ENCODE measurements at regions not wholly inside any gene's neighbourhood (a gene's known extent, or its start where the extent isn't known, plus 50 kb on each side); places are given as distances from the start of the nearest gene placed in this dataset.

DNA sequence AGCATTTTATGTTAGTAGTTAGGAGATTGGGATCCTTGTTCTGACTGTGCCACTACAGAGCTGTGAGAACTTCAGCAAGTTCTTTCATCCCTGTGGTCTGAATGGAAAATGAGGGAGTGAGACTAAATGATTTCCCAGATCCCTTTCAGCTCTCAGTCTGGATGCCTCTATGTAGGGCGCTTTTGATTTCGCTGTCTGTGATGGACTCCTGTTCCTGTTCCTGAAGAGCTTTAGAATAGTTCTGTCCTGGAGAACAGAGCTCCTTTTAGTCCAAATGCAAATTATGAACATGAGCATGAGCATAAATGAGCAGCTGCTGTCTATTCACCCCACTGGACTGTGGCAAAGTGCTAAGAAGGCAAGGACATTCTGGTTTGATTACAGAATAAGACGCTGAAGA is 61.4 kb upstream of the NT5E start:
- CTCF ChIA-PET: no interaction called here
- Histone ChIP-seq H3K36me3 (ENCODE audit: control insufficient read depth, insufficient read depth, low read length) (no peaks in the 10 kb centered on the region), H3K27ac (ENCODE audit: low read length) (no peak overlapping the region), H3K4me1 (ENCODE audit: control insufficient read depth, insufficient read depth, low read length) (no peaks in the 10 kb centered on the region), H3K4me3 (ENCODE audit: low read depth in 2 of 2, low read length in 2 of 2) (no peak overlapping the region), H3K27me3 (ENCODE audit: control insufficient read depth, insufficient read depth, low read length) (no peaks in the 10 kb centered on the region), H3K9me3 (ENCODE audit: control insufficient read depth, insufficient read depth, low read depth, low read length) (no peaks in the 10 kb centered on the region)
- in situ Hi-C loops (cut with HindIII; ENCODE audit: low pct_unique_long_range_greater_than_20kb, low sequenced_read_pairs) (no loop called here), intact Hi-C loops (cut with micrococcal nuclease; ENCODE audit: unreplicated experiment) (no loop called here)
- ATAC-seq (no peak), DNase-seq (ENCODE audit: low read depth, low spot score) (no peak)
- TF ChIP-seq SIN3A (IDR thresholded peaks at IDR 0.05; ENCODE audit: borderline replicate concordance, insufficient read depth, low read depth, low read length): no peak
- POLR2A ChIA-PET: no interaction called here
- BruUV-seq (replicated peaks): no TSS peak

DNA sequence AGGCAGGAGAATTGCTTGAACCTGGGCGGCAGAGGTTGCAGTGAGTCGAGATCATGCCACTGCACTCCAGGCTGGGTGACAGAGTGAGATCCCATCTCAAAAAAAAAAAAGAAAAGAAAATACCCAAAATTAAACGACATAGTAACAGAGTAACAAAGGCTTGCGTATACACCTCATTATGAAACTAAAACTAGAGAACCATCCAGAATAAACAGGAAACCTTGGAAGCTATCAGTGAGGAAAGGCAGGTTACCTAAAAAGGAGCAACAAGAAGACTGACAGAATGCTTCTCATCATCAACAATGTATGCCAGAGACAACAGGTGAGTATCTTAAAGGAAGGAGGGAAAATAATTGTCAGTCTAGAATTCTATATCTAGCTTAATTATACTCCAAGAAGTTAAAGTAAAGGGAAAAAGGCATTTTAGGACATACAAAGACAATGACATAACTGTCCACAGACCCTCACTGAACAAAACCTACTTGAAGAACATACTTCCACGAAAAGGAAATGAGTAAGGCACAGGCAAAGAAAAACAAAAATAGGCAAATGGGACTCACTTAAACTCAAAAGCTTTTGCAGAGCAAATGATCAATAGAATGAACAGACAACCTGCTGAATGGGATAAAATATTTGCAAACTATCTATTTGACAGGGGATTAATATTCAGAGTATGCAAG is 64.1 kb upstream of the NT5E start:
- ATAC-seq (no peak), DNase-seq (ENCODE audit: low read depth, low spot score) (no peak)
- no peak overlapping the region for H3K27ac ChIP-seq (ENCODE audit: low read length)
- intact Hi-C loops (cut with micrococcal nuclease; ENCODE audit: unreplicated experiment) (no loop called here), in situ Hi-C loops (cut with HindIII; ENCODE audit: low pct_unique_long_range_greater_than_20kb, low sequenced_read_pairs) (no loop called here)
- no TSS peak for BruUV-seq (replicated peaks)
- ChIA-PET CTCF (interaction anchor here (0.7 to 1.1 kb wide), 2 partner anchors 58 to 63 kb away, joined by 4 to 9 read pairs; no protein-coding TSS in a partner anchor), POLR2A (no interaction called here)
- H3K27me3 ChIP-seq (ENCODE audit: control insufficient read depth, insufficient read depth, low read length): no peaks in the 10 kb centered on the region
- H3K4me1 ChIP-seq (ENCODE audit: control insufficient read depth, insufficient read depth, low read length): no peaks in the 10 kb centered on the region
- H3K9me3 ChIP-seq (ENCODE audit: control insufficient read depth, insufficient read depth, low read depth, low read length): no peaks in the 10 kb centered on the region
- TF ChIP-seq SIN3A (IDR thresholded peaks at IDR 0.05; ENCODE audit: borderline replicate concordance, insufficient read depth, low read depth, low read length): no peak
- TF ChIP-seq, protein P1, sequence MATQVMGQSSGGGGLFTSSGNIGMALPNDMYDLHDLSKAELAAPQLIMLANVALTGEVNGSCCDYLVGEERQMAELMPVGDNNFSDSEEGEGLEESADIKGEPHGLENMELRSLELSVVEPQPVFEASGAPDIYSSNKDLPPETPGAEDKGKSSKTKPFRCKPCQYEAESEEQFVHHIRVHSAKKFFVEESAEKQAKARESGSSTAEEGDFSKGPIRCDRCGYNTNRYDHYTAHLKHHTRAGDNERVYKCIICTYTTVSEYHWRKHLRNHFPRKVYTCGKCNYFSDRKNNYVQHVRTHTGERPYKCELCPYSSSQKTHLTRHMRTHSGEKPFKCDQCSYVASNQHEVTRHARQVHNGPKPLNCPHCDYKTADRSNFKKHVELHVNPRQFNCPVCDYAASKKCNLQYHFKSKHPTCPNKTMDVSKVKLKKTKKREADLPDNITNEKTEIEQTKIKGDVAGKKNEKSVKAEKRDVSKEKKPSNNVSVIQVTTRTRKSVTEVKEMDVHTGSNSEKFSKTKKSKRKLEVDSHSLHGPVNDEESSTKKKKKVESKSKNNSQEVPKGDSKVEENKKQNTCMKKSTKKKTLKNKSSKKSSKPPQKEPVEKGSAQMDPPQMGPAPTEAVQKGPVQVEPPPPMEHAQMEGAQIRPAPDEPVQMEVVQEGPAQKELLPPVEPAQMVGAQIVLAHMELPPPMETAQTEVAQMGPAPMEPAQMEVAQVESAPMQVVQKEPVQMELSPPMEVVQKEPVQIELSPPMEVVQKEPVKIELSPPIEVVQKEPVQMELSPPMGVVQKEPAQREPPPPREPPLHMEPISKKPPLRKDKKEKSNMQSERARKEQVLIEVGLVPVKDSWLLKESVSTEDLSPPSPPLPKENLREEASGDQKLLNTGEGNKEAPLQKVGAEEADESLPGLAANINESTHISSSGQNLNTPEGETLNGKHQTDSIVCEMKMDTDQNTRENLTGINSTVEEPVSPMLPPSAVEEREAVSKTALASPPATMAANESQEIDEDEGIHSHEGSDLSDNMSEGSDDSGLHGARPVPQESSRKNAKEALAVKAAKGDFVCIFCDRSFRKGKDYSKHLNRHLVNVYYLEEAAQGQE (IDR thresholded peaks at IDR 0.05; ENCODE audit: insufficient read depth in 1 of 2, low read depth in 2 of 2, low read length in 1 of 2): no peak
- H3K4me3 ChIP-seq (ENCODE audit: low read depth in 2 of 2, low read length in 2 of 2): no peak overlapping the region
- H3K36me3 ChIP-seq (ENCODE audit: control insufficient read depth, insufficient read depth, low read length): no peaks in the 10 kb centered on the region

DNA sequence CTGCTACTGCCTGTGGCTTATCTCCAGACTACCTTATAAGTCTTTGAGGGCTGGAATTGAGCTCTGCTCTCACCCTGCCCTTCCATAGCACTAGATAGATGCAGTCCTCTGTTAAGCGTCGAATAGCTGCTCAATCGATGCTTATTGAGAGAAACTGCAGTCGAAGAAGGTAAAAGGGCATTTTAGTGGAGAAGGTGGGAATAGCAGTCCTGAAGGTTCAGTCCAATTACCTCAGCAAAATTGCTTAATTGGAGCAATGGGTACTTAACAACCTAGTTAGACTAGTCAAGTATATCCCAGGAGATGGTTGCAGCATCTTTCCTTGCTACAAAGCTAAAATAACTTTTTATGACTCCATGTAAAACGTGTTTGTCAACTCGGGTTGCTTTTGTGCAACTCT is 66.8 kb upstream of the NT5E start:
- Histone ChIP-seq H3K4me3 (ENCODE audit: low read depth in 2 of 2, low read length in 2 of 2) (no peak overlapping the region), H3K36me3 (ENCODE audit: control insufficient read depth, insufficient read depth, low read length) (no peaks in the 10 kb centered on the region), H3K9me3 (ENCODE audit: control insufficient read depth, insufficient read depth, low read depth, low read length) (no peaks in the 10 kb centered on the region), H3K4me1 (ENCODE audit: control insufficient read depth, insufficient read depth, low read length) (no peaks in the 10 kb centered on the region), H3K27me3 (ENCODE audit: control insufficient read depth, insufficient read depth, low read length) (no peaks in the 10 kb centered on the region), H3K27ac (ENCODE audit: low read length) (no peak overlapping the region)
- intact Hi-C loops (cut with micrococcal nuclease; ENCODE audit: unreplicated experiment) (no loop called here), in situ Hi-C loops (cut with HindIII; ENCODE audit: low pct_unique_long_range_greater_than_20kb, low sequenced_read_pairs) (no loop called here)
- POLR2A ChIA-PET: no interaction called here
- BruUV-seq (replicated peaks): no TSS peak
- DNase-seq (ENCODE audit: low read depth, low spot score): no peak
- no peak for ATAC-seq
- CTCF ChIA-PET: no interaction called here
- TF ChIP-seq TCF7L2 (IDR thresholded peaks at IDR 0.05; ENCODE audit: low read depth, low read length): no peak
- TF ChIP-seq, protein P2, sequence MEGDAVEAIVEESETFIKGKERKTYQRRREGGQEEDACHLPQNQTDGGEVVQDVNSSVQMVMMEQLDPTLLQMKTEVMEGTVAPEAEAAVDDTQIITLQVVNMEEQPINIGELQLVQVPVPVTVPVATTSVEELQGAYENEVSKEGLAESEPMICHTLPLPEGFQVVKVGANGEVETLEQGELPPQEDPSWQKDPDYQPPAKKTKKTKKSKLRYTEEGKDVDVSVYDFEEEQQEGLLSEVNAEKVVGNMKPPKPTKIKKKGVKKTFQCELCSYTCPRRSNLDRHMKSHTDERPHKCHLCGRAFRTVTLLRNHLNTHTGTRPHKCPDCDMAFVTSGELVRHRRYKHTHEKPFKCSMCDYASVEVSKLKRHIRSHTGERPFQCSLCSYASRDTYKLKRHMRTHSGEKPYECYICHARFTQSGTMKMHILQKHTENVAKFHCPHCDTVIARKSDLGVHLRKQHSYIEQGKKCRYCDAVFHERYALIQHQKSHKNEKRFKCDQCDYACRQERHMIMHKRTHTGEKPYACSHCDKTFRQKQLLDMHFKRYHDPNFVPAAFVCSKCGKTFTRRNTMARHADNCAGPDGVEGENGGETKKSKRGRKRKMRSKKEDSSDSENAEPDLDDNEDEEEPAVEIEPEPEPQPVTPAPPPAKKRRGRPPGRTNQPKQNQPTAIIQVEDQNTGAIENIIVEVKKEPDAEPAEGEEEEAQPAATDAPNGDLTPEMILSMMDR (IDR thresholded peaks at IDR 0.05): 0 out of 2 replicates have a peak, but pooled peaks have one; percentile 2
- no peak for TF ChIP-seq SIN3A (IDR thresholded peaks at IDR 0.05; ENCODE audit: borderline replicate concordance, insufficient read depth, low read depth, low read length)
- no peak for TF ChIP-seq POLR2AphosphoS5 (IDR thresholded peaks at IDR 0.05; ENCODE audit: low read depth, low read length)
- TF ChIP-seq, protein P1 (IDR thresholded peaks at IDR 0.05; ENCODE audit: insufficient read depth in 1 of 2, low read depth in 2 of 2, low read length in 1 of 2): no peak
